IPS DF 6.9 (cell line): ENCODE measurements at regions not wholly inside any gene's neighbourhood (a gene's known extent, or its start where the extent isn't known, plus 50 kb on each side); places are given as distances from the start of the nearest gene placed in this dataset.

Source experiments
- DNase-seq: peaks from one replicate; pipeline ENCODE4 v3.0.0-alpha.2; 2013; ENCODE audit warnings: low read depth, low spot score
- H3K27ac ChIP-seq: one replicate; pipeline ENCODE4 v1.5.1; 2013; ENCODE audit warnings: low read length, control low read depth
- H3K27me3 ChIP-seq: 2 replicates; pipeline ENCODE4 v1.6.1; 2013; ENCODE audit warnings: mild to moderate bottlenecking, low read length; ENCODE audit not compliant: control insufficient read depth, insufficient read depth
- H3K36me3 ChIP-seq: 2 replicates; pipeline ENCODE4 v1.6.1; 2013; ENCODE audit warnings: low read length; ENCODE audit not compliant: control insufficient read depth, insufficient read depth
- H3K4me1 ChIP-seq: 2 replicates; pipeline ENCODE4 v1.6.1; 2013; ENCODE audit warnings: low read length; ENCODE audit not compliant: control insufficient read depth, insufficient read depth
- H3K4me3 ChIP-seq: 2 replicates; pipeline ENCODE4 v1.5.1; 2013; ENCODE audit warnings: mild to moderate bottlenecking, low read length
- H3K9me3 ChIP-seq: 2 replicates; pipeline ENCODE4 v1.6.1; 2013; ENCODE audit warnings: low read length, inconsistent platforms; ENCODE audit not compliant: control insufficient read depth, insufficient read depth
- WGBS: extraction: QIAGEN DNeasy Blood & Tissue Kit; methylation state at CpG from one replicate; pipeline ENCODE4 v1.1.7; 2013; ENCODE audit warnings: mixed read lengths, missing lambda C conversion rate; ENCODE audit not compliant: insufficient read length, insufficient coverage; 5-methylcytosine and 5-hydroxymethylcytosine counted together

DNA sequence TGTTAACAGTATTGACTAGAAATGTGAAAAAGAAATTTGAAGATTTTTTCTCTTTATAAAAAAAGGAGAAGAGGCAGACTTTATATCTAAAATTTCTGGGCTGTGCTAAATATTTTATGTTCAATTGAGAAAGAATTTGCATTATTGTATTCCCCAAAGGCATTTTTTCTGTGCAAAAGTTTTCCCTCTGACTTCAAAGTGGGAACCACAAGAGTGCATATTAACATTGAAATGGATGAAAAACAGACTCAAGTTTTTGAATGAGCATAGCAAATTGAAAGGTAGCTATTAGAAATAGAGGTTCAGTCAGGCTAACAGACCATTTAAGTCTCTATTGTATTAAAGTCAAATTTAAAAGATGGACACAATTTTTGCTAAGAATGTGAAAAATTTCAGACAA, 95.2 kb downstream of the RASSF9 start:
- Histone ChIP-seq H3K27me3 (no peaks in the 10 kb centered on the region), H3K4me3 (no peak overlapping the region), H3K4me1 (no peaks in the 10 kb centered on the region), H3K36me3 (no peaks in the 10 kb centered on the region), H3K9me3 (no peaks in the 10 kb centered on the region), H3K27ac (no peak overlapping the region)
- no peak for DNase-seq

DNA sequence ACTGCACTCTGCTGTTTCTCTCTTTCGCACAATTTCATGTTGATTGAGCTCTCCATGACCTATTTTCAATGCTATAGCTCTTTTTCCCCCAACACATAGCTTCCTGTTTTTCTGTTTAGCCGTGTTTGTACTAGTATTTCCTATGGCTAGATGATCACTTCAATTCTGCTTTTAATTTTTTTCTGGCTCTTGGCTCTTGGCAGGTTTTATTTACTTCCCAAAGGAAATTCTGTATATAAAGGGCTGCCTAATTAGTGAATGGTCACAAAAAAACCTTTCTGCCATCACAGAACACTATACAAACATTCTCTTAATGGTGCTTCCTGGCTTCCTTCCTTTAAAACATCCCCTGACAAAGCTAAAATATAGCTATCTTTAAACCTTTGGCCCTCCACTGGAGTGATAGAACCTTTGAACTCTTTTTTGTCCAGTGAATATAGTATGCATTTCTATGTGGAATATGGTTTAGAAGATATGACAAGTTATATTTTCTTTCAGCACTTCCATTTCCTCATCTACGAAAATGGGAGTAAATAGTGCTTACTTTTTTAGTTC, 88.2 kb downstream of the RASSF9 start:
- H3K9me3 ChIP-seq = no peaks in the 10 kb centered on the region
- no CpG with 5 or more reads among the region's 3 CpGs for WGBS
- no peak overlapping the region for H3K27ac ChIP-seq
- H3K36me3 ChIP-seq = no peaks in the 10 kb centered on the region
- H3K4me1 ChIP-seq = no peaks in the 10 kb centered on the region
- H3K27me3 ChIP-seq = no peaks in the 10 kb centered on the region
- H3K4me3 ChIP-seq = no peak overlapping the region
- no peak for DNase-seq
